Stimulated activated CD4-positive, alpha-beta T cell treated with anti-CD3 and anti-CD28 coated beads, Interleukin-12 subunit alpha, Interleukin-12 subunit beta, amount 100 ng/mL, for 4 hours (primary cell): ENCODE measurements at regions not wholly inside any gene's neighbourhood (a gene's known extent, or its start where the extent isn't known, plus 50 kb on each side); places are given as distances from the start of the nearest gene placed in this dataset.

Experiments used
- DNase-seq: peaks from one replicate; pipeline ENCODE4 v3.0.0-alpha.2; 2020

DNA sequence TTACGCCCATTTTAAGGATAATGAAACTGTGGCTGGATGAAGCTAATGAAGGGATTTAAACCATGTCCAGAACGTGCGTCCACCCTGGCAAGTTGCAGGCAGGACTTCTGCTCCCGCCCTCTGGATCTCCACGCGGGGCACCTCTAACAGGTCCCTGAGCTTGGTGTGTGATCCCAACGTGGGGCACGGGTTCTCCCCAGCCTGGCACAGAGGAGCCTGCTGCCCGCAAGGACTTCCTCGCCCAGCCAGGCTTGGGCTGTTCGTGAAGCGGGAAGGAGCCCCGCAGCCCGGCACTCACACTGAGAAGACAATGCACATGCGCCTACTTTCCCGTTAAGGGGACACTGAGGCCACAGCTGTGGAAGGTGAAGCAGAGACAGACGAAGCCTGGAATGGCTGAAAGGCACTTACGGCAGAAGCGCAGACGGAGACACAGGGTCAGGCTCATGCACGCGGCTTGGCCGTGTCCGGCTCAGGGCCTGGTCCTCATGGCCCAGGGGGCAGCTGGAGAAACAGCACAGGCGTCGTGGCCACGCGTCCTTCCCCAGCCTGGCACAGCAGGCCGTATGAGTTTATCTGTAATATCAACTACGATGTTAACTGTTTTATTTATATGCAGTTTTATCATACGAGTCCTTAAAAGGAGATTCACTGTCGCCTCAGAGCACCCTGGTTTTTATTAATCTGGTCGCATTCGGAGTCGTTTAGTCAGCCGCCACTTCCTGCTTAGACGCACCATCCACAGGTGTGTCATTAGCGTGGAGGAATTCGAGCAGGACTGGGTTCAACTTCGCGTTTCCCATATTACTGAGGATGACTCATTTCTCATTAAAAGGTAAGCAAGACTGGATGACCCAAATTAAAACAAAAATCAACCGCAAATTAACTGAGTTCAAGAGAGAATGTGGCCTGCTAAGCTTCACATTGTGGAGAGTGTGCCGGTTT is 835.9 kb downstream of the GALR1 start:
- DNase-seq: no peak

DNA sequence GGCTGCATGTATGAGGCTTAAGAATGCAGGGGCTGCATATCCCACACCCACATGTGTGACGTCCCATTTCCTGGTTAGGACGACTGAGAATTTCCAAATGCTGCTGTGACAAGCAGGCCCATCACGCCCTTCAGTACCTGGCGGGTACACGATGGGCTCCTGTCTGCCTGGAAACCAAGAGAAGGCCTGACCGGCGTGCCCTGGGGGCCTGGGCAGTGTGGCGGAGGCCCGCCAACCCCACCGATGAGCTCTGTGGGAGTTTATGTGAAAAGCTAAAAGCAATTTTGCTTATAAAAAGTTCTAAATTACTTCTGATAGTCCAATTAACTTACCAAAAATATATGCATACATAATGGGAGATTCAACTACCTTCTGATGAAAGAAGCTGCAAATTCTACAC is 837.3 kb downstream of the GALR1 start:
- DNase-seq: no peak

DNA sequence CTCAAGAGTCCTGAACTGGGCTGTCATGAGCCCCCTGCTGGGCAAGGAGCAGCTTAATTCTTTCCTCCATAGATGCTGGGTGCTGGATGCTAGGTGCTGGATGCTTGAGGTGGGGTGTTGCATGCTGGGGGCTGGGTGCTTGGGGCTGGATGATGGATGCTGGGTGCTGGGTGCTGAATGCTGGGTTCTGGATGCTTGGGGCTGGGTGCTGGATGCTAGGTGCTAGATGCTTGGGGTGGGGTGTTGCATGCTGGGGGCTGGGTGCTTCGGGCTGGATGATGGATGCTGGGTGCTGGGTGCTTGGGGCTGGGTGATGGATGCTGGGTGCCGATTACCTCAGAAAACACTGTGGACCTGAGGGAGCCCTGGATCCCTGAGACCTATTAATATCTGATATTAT is 837.7 kb downstream of the GALR1 start:
- DNase-seq: no peak

DNA sequence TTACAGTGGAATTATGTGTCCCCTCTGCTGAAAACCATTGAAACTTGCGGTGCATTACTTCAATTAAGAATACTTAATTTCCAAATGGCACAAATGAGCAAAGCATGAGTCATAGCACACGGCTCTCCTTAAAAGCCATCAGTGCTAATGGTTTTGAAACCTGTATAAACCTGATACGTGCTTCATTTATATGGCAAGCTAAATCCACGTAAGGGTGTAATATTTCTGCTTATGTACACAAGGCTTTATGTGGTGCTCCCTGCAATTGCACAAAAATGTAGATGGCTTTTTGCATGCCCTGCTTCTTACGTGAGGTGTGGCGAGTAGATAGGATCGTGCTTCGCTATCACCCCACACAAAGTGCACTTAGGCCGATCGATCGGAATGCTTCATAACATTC is 840.9 kb downstream of the GALR1 start:
- no peak for DNase-seq

- DNase-seq: no peak
These were observed 843.3 kb downstream of the GALR1 start for GRCh38 chr18:78092901-78093300.

GRCh38 chr18:78099979-78100588 is 850.4 kb downstream of the GALR1 start:
- no peak for DNase-seq

DNA sequence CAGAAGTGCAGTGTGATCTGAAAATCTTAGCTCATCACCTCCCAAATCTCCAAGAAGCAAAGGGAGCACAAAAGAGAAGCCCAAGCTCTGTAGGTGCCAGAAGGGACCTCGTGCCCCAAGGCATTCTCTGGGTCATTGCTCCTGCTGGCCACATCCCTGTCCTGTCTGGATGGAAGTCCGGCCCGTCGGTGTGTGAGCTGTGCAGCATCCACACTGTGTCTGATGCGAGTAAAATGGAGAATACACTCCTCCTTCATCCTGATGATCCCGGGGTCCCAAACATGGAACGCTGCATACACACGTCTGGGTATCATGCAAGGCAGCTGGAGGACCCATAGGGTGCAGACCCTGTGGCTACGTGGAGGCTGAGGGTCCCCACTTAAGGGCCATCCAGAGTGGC is 851.4 kb downstream of the GALR1 start:
- DNase-seq: no peak

GRCh38 chr18:78102135-78102534 is 852.5 kb downstream of the GALR1 start:
- DNase-seq: no peak

GRCh38 chr18:78105611-78106010 is 856.0 kb downstream of the GALR1 start:
- no peak for DNase-seq

- no peak for DNase-seq
These were observed 857.3 kb downstream of the GALR1 start for GRCh38 chr18:78106946-78107345.

DNA sequence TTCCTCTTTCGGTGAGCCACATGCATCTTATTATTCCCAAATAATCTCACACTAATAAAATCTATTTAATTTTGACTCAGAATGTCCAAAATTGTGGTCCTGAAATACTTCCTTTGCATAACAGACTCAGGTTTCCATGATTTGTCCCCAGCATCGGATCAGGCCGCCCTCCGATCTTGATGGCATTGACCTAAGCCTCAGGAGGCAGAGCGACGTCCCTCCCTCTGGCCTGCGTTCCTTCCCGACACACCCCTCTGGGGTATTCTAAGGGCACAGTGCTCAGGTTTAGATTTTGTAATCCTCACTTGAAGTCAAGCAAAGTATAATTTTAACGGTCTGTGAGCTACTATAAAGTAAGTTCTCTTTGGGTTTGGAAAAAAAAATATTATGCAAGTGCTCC is 857.7 kb downstream of the GALR1 start:
- no peak for DNase-seq

DNA sequence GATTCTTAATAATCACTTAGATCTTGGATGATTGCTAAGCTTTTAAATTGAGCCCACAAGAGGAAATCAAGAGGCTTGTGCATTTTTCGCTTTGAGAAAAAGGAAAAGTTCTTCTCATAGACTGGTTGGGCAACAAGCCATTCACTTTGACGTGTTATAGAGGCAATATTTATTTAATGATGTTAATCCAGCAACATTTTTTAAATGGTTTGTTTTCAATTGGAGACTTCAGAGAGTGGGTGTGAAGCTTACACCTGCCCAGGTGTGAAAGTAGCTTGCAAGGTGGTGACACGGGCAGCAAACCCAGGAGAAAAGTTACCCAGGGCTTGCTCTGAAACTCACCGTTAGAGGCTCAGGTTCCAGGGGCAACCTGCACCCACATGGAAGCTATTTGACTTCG is 858.9 kb downstream of the GALR1 start:
- DNase-seq: no peak

DNA sequence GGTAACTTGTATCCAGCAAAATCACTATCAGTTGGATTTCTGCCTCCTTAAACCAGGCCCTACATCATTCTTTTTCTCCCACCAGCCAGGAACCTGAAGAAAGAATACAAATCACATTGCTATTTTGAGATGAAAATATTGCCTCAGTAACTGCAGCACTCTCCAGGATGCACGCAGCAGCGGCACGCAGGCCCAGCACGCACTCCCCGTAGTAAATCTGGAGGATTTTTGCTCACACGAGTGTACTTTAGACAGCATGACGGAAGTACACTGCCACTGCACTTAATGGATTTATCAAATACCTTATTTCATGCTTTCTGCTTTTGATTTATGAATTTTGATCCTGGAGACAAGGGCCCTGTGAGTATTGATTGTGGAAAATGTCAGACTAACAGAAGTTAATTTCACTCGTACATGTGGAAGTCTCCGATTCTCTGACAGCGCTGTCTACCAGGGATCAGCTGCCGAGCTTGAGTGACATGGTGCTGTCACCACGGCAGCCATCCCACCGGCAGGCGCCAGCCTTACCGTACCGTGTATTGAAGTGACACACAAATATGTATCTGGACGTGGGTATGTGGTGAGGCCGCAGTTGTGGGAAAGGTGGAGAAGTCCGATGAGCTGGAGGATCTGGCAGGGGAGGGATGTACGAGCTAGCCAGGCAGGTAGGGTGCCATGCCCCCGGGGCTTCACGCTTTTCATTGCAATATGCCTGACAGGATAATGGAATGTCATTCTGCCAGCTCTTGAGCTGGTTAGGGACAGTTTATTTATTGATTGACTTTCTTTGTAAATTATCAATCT is 863.7 kb downstream of the GALR1 start:
- no peak for DNase-seq

GRCh38 chr18:78113940-78114251 is 864.2 kb downstream of the GALR1 start:
- no peak for DNase-seq

- no peak for DNase-seq
These were observed 863.6 kb upstream of the SALL3 start for GRCh38 chr18:78115896-78116561.

DNA sequence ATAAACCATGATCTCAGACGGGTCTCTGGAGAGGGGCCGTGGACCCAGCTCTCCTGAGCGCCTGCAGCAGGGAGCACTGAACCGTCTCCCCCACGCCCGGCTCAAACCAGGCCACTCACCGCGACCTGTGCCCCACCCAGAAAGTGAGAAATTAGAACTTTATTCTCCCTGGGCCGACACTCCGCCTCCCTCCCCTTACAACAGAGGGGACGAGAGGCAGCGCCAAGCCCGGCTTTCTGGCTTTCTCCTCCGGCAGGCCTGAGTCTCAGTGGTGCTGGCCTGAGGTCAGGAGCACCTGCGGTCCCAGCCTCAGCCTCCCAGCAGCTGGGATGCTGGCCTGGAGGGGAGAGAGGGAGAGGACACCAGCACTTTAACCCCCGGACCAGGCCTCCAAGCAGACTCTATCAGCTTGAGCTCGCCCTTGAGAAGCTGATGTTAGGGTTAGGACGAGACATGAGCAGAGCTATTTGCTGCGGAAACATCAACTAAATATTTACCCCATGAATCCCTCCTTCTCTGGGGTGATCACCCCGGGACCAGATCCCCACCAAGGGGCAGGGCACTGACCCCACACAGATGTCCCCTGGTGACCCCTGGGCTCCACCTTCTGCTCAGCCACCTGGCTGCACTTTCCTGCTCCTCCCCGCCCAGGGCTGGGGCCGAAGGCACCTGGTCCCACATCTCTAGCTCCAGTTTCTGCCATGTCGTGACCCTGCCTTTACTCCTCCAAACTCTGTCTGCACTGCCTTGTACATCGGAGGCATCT is 856.3 kb upstream of the SALL3 start:
- no peak for DNase-seq

- no peak for DNase-seq
These were observed 855.5 kb upstream of the SALL3 start for GRCh38 chr18:78123926-78124797.

- DNase-seq: no peak
These were observed 854.3 kb upstream of the SALL3 start for GRCh38 chr18:78125206-78125896.

DNA sequence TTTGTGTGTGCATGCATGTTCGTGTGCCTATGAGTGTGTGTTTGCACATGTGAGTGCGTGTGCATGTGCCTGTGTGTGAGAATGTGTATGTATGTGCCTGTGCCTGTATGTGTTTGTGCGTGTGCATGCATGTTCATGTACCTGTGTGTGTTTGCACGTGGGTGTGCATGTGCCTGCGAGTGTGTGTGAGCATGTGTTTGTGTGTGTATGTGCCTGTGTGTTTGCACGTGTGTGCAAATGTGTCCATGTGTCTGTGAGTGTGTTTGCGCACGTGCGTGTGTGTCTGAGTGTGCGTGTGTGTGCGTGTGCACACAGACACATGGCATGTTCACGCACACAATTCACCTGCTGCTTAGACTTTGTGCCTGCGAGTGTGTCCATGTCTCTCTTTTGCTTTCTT is 853.5 kb upstream of the SALL3 start:
- no peak for DNase-seq

DNA sequence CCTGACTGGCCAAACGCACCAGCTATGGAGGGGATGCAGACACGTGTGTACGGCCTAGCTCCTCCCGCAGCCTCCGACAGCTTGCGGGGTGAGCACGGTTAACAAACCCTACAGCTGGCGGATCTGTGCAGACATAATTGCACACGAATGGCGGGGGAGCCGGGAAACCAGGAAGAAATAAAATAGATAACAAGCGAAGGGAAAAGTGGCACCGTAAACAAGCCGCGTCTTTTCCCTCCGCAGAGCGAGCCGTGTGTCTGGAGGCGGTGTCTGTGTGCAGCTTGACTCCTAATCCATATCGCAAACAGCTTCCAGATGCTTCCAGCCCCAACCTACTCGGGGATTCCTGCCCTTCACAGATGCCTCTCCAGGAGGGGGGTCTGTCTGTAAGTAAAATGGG is 853.1 kb upstream of the SALL3 start:
- no peak for DNase-seq

DNA sequence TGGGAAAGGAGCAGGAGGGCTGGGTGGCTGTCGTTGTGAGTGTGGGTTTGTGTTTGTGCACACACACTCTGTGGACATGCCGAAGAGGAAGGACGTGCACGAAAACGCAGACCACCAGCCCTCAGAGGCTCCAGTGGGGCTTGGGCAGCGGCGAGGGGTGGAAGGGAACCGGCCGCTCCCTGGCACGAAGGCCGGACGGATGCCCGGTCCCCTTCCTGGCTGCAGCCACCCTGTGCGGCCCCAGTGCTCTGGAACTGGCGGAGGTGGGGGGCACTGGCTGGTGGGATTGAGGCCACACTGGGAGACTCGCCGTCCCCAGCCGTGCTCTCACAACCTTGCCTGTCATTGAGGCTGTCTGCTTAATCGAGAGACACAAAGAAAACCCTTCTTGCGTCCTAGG is 852.6 kb upstream of the SALL3 start:
- DNase-seq: no peak
